Fibroblast of mammary gland (primary cell): ENCODE measurements at regions not wholly inside any gene's neighbourhood (a gene's known extent, or its start where the extent isn't known, plus 50 kb on each side); places are given as distances from the start of the nearest gene placed in this dataset.

ENCODE experiments used
- DNase-seq: peaks from one replicate; pipeline ENCODE4 v3.0.0-alpha.2; 2010; ENCODE audit warnings: low read depth
- H3K4me3 ChIP-seq: 2 replicates; pipeline ENCODE4 v1.5.1; 2011; ENCODE audit warnings: low read depth, mild to moderate bottlenecking, low read length, moderate library complexity; ENCODE audit not compliant: control insufficient read depth
- CTCF ChIP-seq: conservative IDR thresholded peaks from 2 replicates; pipeline ENCODE4 v1.5.1; 2011; ENCODE audit warnings: low read depth, low read length, inconsistent platforms; ENCODE audit not compliant: control insufficient read depth, insufficient read depth

DNA sequence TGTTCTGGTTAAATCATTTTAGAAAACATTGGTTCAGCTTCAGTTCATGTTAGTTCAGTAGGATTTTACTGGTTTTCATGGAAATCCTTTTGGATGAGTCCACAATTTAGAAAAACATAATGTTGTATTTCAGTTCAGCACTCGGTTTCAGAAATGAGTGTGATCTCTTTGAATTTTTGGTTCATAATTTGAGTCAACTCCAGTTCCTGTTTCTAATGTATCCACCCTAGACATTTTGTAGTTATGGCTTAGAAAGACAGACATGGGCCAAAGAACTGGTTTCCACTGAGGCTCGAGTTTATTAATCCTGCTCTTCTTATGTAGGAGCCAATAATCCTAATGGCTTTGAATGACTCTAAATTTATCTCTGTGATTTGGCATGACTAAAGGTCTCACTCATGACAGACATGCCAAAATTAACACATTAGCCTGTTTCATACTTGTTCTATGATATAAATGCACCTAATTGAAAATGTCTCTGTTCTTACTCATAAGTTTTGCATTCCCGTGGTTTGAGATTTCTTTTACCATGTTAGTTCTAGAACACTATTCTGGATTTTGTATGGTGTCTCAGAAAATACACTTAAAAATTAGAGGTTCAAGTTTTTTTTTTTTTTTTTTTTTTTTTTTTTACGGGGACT lies 82.3 kb upstream of the SPRED2 start:
- H3K4me3 ChIP-seq, result no peak overlapping the region
- no peak for TF ChIP-seq CTCF
- no peak for DNase-seq

GRCh38 chr2:65512783-65513182 lies 80.4 kb upstream of the SPRED2 start:
- no peak for DNase-seq
- TF ChIP-seq CTCF, result no peak

GRCh38 chr2:65511306-65511705 lies 78.9 kb upstream of the SPRED2 start:
- DNase-seq, result no peak
- no peak for TF ChIP-seq CTCF
- no peak overlapping the region for H3K4me3 ChIP-seq

More at GRCh38 chr2:65512783-65513182, 80.4 kb upstream of the SPRED2 start:
- H3K4me3 ChIP-seq, result no peak overlapping the region

DNA sequence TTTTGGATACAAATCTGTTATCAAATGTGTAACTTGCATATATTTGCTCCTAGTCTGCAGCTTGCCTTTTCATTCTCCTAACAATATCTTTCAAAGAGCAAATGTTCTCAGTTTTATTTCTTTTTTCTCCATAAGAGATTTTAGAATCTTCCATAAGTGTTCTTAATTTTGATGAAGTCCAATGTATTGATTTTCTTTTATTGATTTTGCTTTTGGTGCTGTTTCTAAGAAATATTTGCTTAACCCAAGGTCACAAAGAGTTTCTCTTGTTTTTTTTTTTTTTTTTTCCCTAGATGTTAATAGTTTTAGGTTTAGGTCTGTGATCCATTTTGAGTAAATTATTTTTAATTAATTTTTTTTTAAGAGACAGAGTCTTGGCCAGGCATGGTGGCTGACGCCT lies 75.8 kb upstream of the SPRED2 start:
- no peak for DNase-seq
- no peak for TF ChIP-seq CTCF
- no peak overlapping the region for H3K4me3 ChIP-seq

GRCh38 chr2:65507102-65508069 lies 75.0 kb upstream of the SPRED2 start:
- H3K4me3 ChIP-seq, result no peak overlapping the region
- no peak for DNase-seq
- no peak for TF ChIP-seq CTCF

DNA sequence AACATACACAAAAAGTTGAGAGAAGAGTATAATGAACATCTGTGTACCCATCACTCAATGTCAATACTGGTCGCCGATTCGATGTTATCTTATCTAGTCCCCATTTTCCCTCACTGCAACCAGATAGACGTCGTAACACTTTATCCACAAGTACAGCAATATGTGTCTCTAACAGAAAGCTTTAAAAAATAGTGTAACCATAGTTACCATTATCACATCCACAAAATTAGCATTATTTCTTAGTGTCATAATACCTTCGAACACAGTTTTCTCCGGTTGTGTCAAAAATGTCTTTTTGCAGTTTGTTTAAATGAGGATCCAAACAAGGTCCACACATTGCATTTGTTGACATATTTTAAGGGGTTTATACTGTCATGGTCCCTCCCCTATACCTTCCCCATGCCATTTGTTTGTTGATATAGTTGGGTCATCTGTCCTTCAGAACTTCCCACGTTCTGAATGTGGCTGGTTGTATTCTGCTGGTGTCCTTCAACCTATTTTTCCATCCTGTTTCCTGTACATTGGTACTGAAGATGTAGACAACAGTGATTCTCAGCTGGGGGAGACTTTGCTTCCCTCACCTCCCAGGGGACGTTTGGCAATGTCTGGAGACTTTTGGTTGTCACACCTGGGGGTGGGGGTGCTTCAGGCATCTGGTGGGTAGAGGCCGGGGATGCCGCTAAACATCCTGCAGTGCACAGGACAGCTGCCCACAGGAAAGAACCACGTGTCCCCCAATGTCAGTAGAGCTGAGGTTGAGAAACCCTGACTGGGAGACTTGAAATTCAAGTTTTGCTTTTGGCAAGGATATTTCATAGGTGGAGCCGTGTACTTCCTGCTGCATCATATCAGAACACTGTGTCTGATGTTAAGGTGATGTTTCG lies 72.7 kb upstream of the SPRED2 start:
- no peak for TF ChIP-seq CTCF
- DNase-seq, result no peak
- no peak overlapping the region for H3K4me3 ChIP-seq
